GM12872 (cell line): ENCODE measurements at regions not wholly inside any gene's neighbourhood (a gene's known extent, or its start where the extent isn't known, plus 50 kb on each side); places are given as distances from the start of the nearest gene placed in this dataset.

Experiments
- CTCF ChIP-seq: IDR thresholded peaks from 3 replicates; pipeline ENCODE4 v1.5.1; 2011; ENCODE audit warnings: low read depth, mild to moderate bottlenecking, low read length, moderate library complexity; ENCODE audit not compliant: insufficient read depth

GRCh38 chr14:27199272-27199671 lies 601.4 kb upstream of the NOVA1 start:
- no peak for TF ChIP-seq CTCF

- TF ChIP-seq CTCF = no peak
These were observed 607.2 kb upstream of the NOVA1 start for GRCh38 chr14:27205036-27205435.

- no peak for TF ChIP-seq CTCF
These were observed 613.9 kb upstream of the NOVA1 start for GRCh38 chr14:27211741-27212140.

GRCh38 chr14:27222671-27223070 lies 624.8 kb upstream of the NOVA1 start:
- no peak for TF ChIP-seq CTCF

GRCh38 chr14:27223906-27224305 lies 626.1 kb upstream of the NOVA1 start:
- TF ChIP-seq CTCF = no peak

GRCh38 chr14:27228053-27228452 lies 630.2 kb upstream of the NOVA1 start:
- no peak for TF ChIP-seq CTCF

- TF ChIP-seq CTCF = no peak
These were observed 636.5 kb upstream of the NOVA1 start for GRCh38 chr14:27234331-27234730.

- no peak for TF ChIP-seq CTCF
These were observed 638.8 kb upstream of the NOVA1 start for GRCh38 chr14:27236601-27237000.
